Hepatocyte (in vitro differentiated cells): ENCODE measurements at regions not wholly inside any gene's neighbourhood (a gene's known extent, or its start where the extent isn't known, plus 50 kb on each side); places are given as distances from the start of the nearest gene placed in this dataset.

Source experiments
- DNase-seq: peaks from one replicate; pipeline ENCODE4 v3.0.0-alpha.2; 2016; ENCODE audit warnings: low spot score
- H2AFZ ChIP-seq: fragments of 200-600 bp; sonication (generic); 2 replicates; pipeline ENCODE4 v1.6.0; 2016; ENCODE audit warnings: antibody characterized with exemption, mild to moderate bottlenecking
- H3K27ac ChIP-seq: fragments of 200-600 bp; sonication (generic); 2 replicates; pipeline ENCODE4 v1.5.1; 2016; ENCODE audit warnings: mild to moderate bottlenecking
- H3K27me3 ChIP-seq: fragments of 200-600 bp; sonication (generic); 2 replicates; pipeline ENCODE4 v1.6.1; 2016
- H3K36me3 ChIP-seq: fragments of 200-600 bp; sonication (generic); replicated peaks from 2 replicates; pipeline ENCODE4 v1.5.1; 2016; ENCODE audit warnings: low read depth; ENCODE audit not compliant: insufficient read depth
- H3K4me1 ChIP-seq: fragments of 200-600 bp; sonication (generic); 2 replicates; pipeline ENCODE4 v1.5.1; 2016; ENCODE audit warnings: mild to moderate bottlenecking, moderate library complexity; ENCODE audit not compliant: insufficient read depth
- H3K4me2 ChIP-seq: fragments of 200-600 bp; sonication (generic); 2 replicates; pipeline ENCODE4 v1.6.0; 2016
- H3K4me3 ChIP-seq: fragments of 200-600 bp; sonication (generic); 2 replicates; pipeline ENCODE4 v1.5.1; 2016; ENCODE audit warnings: mild to moderate bottlenecking
- H3K79me2 ChIP-seq: fragments of 200-600 bp; sonication (generic); 2 replicates; pipeline ENCODE4 v1.6.0; 2017; ENCODE audit warnings: mild to moderate bottlenecking
- H3K9me2 ChIP-seq: fragments of 200-600 bp; sonication (generic); replicated peaks from 2 replicates; pipeline ENCODE4 v1.6.0; 2017; ENCODE audit warnings: mild to moderate bottlenecking; ENCODE audit not compliant: insufficient read depth
- H3K9me3 ChIP-seq: fragments of 200-600 bp; sonication (generic); 2 replicates; pipeline ENCODE4 v1.5.1; 2016; ENCODE audit warnings: low read depth, mild to moderate bottlenecking
- H4K20me1 ChIP-seq: fragments of 200-600 bp; sonication (generic); 2 replicates; pipeline ENCODE4 v1.6.0; 2016; ENCODE audit warnings: mild to moderate bottlenecking; ENCODE audit not compliant: insufficient read depth, poor library complexity, severe bottlenecking
- EZH2 ChIP-seq: fragments of 200-600 bp; sonication (generic); IDR thresholded peaks from 2 replicates; pipeline ENCODE4 v1.6.1; 2016; ENCODE audit warnings: antibody characterized with exemption, mild to moderate bottlenecking, borderline replicate concordance
- EZH2phosphoT487 ChIP-seq: fragments of 200-600 bp; sonication (generic); IDR thresholded peaks from one replicate; pipeline ENCODE4 v1.6.1; 2018; ENCODE audit warnings: antibody characterized with exemption, mild to moderate bottlenecking, low read depth, moderate library complexity; ENCODE audit not compliant: unreplicated experiment, severe bottlenecking
- WGBS: methylation state at CpG from one replicate; pipeline ENCODE4 v1.1.6; 2016; ENCODE audit warnings: low lambda C conversion rate; ENCODE audit errors: missing lambda C conversion rate; 5-methylcytosine and 5-hydroxymethylcytosine counted together
- TF ChIP-seq, protein P1 (sequence below): fragments of 200-600 bp; sonication (generic); IDR thresholded peaks from 2 replicates; pipeline ENCODE4 v1.5.1; 2016; ENCODE audit warnings: antibody characterized with exemption, mild to moderate bottlenecking; ENCODE audit not compliant: poor library complexity

DNA sequence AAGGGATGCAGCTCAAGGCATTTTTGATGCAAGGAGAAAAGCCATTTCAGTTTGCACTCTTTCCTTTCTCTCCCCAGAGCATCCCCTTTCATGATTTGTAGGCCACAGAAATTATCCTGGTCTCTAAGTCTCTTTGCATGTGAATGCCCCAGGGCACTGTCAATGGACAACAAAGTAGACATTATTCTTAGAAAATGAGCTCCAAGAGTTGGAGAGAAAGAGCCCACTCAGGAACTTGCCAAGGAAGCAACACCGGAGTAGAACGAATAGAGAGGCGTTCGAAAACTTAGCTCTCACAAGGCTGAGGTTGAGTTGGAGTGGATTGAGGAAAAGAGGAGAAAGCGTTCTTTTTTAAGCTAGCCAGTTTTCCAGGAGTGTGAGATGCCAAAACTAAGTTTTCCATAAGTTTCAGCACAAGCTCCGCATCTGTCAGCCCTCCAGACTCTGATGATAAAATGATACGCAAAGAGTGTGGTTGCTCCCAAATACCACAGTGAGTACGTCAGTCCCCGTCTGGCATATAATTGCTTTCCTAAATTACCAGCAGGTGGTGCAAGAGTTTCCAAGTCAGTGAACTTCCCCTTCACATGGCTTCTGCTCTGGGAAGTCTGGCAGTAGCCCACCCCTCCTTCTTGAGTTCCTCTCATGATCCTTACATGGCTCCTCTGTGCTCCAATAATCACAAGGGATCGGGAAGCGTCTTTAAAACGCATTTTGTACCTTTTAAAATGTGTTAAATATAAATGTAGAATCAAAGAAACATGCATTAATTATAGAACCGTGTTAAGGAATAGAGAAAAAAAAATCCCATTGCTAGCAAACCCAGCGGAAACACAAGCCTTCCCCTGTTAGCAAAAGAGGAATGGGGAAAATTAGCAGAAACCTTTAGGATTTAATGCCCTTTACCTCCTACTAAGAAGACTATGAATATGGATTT is 1060.6 kb upstream of the FANCL start:
- Histone ChIP-seq H2AFZ (no peak overlapping the region), H4K20me1 (no peaks in the 10 kb centered on the region), H3K36me3 (no peaks in the 10 kb centered on the region), H3K79me2 (no peaks in the 10 kb centered on the region), H3K9me2 (no peaks in the 10 kb centered on the region), H3K4me3 (no peak overlapping the region), H3K27me3 (no peaks in the 10 kb centered on the region), H3K27ac (no peak overlapping the region), H3K4me1 (no peaks in the 10 kb centered on the region), H3K9me3 (no peaks in the 10 kb centered on the region), H3K4me2 (no peak overlapping the region)
- TF ChIP-seq EZH2 = no peak
- TF ChIP-seq, protein P1, sequence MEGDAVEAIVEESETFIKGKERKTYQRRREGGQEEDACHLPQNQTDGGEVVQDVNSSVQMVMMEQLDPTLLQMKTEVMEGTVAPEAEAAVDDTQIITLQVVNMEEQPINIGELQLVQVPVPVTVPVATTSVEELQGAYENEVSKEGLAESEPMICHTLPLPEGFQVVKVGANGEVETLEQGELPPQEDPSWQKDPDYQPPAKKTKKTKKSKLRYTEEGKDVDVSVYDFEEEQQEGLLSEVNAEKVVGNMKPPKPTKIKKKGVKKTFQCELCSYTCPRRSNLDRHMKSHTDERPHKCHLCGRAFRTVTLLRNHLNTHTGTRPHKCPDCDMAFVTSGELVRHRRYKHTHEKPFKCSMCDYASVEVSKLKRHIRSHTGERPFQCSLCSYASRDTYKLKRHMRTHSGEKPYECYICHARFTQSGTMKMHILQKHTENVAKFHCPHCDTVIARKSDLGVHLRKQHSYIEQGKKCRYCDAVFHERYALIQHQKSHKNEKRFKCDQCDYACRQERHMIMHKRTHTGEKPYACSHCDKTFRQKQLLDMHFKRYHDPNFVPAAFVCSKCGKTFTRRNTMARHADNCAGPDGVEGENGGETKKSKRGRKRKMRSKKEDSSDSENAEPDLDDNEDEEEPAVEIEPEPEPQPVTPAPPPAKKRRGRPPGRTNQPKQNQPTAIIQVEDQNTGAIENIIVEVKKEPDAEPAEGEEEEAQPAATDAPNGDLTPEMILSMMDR = peak; percentile 62
- peak; percentile 87 for DNase-seq
- WGBS = 50% methylated on average over 14 of the region's 14 CpGs

DNA sequence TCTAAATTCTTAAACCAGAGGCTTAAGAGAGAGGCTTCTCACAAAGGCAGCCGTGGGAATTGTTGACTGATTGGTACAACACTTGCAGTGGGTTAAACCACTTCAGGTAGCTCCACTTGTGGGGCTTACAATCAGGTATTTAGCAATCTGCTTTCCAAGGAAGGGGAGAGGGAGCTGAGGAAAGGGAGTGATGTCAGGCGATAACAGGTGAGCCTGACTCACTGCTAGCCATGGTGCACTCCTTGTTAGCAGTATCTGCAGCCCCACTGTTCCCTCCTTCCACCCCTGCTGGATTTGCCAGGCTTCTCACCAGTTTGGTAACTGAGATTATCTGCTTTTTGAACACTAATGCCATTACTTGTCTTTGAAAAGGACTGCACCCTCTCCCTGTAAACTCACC is 1056.7 kb upstream of the FANCL start:
- Histone ChIP-seq H3K27me3 (no peaks in the 10 kb centered on the region), H2AFZ (no peak overlapping the region), H3K4me2 (no peak overlapping the region), H3K79me2 (no peaks in the 10 kb centered on the region), H3K9me2 (no peaks in the 10 kb centered on the region), H3K27ac (peak overlapping the region; percentile 2), H3K36me3 (no peaks in the 10 kb centered on the region), H3K4me1 (peaks cover 6% of the 10 kb centered on the region), H3K4me3 (no peak overlapping the region), H4K20me1 (no peaks in the 10 kb centered on the region), H3K9me3 (no peaks in the 10 kb centered on the region)
- TF ChIP-seq EZH2phosphoT487 (no peak), EZH2 (no peak)
- TF ChIP-seq, protein P1 = no peak
- DNase-seq = peak; percentile 17
- 49% methylated on average over 2 of the region's 2 CpGs for WGBS

DNA sequence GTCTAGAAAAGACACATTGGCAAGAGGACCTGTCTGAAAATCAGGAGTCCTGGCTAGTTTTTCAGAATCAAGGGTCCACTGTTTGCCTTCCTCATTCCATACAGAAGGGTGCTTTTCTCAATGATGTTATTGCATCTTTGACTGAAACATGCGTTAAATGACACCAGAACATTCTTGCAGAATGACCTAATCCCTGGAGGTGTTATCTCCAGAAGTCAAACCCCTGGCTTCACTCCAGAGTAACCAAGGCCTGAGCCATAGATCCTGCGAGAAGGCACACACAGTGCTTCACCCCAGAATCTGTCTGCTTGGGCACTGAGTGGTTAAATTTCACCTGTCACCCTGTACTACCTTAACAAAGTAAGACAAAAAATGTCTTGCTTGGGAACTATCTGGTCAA is 1055.2 kb upstream of the FANCL start:
- H3K4me3 ChIP-seq = no peak overlapping the region
- peaks cover 6% of the 10 kb centered on the region for H3K4me1 ChIP-seq
- WGBS = 40% methylated on average over 2 of the region's 2 CpGs
- H3K9me3 ChIP-seq = no peaks in the 10 kb centered on the region
- H3K27ac ChIP-seq = peak overlapping the region; percentile 29
- H4K20me1 ChIP-seq = no peaks in the 10 kb centered on the region
- H2AFZ ChIP-seq = no peak overlapping the region
- peak; percentile 44 for DNase-seq
- TF ChIP-seq EZH2phosphoT487 = no peak
- TF ChIP-seq, protein P1 = no peak
- no peaks in the 10 kb centered on the region for H3K79me2 ChIP-seq
- H3K36me3 ChIP-seq = no peaks in the 10 kb centered on the region
- H3K9me2 ChIP-seq = no peaks in the 10 kb centered on the region
- H3K27me3 ChIP-seq = no peaks in the 10 kb centered on the region
- H3K4me2 ChIP-seq = peak overlapping the region; percentile 2
